Coronary artery (tissue), 2 donors: ENCODE measurements at regions not wholly inside any gene's neighbourhood (a gene's known extent, or its start where the extent isn't known, plus 50 kb on each side); places are given as distances from the start of the nearest gene placed in this dataset.

Source experiments
- DNase-seq: peaks from one replicate; pipeline ENCODE4 v3.0.0-alpha.2; 2017; ENCODE audit warnings: low spot score
- H3K27ac ChIP-seq, 2 donors: fragments of 200-600 bp; sonication (generic); one replicate each; pipeline ENCODE4 v1.5.1; 2016 to 2019
- H3K4me3 ChIP-seq: fragments of 200-600 bp; sonication (generic); 2 replicates; pipeline ENCODE4 v1.5.1; 2016; ENCODE audit warnings: mild to moderate bottlenecking, moderate library complexity
- TF ChIP-seq, protein P1 (sequence below): fragments of 200-600 bp; sonication (generic); IDR thresholded peaks from one replicate; pipeline ENCODE4 v1.5.1; 2019; ENCODE audit warnings: antibody characterized with exemption

DNA sequence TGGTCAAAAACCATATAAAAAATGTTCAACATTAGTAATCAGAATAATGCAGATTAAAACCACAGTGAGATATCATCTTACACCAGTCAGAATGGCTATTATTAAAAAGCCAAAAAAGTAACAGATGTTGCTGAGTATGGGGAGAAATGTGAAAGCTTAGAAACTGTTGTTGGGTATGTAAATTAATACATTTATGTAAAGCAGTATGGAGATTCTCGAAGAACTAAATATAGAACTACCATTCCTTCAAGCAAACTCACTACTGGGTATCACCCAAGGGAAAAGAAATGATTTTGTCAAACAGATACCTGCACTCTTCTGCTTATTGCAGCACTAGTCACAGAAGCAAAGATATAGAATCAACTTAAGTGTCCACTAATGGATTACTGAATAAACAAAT, 576.4 kb upstream of the EPHA5 start:
- no peak for DNase-seq
- TF ChIP-seq, protein P1, sequence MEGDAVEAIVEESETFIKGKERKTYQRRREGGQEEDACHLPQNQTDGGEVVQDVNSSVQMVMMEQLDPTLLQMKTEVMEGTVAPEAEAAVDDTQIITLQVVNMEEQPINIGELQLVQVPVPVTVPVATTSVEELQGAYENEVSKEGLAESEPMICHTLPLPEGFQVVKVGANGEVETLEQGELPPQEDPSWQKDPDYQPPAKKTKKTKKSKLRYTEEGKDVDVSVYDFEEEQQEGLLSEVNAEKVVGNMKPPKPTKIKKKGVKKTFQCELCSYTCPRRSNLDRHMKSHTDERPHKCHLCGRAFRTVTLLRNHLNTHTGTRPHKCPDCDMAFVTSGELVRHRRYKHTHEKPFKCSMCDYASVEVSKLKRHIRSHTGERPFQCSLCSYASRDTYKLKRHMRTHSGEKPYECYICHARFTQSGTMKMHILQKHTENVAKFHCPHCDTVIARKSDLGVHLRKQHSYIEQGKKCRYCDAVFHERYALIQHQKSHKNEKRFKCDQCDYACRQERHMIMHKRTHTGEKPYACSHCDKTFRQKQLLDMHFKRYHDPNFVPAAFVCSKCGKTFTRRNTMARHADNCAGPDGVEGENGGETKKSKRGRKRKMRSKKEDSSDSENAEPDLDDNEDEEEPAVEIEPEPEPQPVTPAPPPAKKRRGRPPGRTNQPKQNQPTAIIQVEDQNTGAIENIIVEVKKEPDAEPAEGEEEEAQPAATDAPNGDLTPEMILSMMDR, result no peak
- Histone ChIP-seq H3K4me3 (no peak overlapping the region), H3K27ac (no peak overlapping the region)

DNA sequence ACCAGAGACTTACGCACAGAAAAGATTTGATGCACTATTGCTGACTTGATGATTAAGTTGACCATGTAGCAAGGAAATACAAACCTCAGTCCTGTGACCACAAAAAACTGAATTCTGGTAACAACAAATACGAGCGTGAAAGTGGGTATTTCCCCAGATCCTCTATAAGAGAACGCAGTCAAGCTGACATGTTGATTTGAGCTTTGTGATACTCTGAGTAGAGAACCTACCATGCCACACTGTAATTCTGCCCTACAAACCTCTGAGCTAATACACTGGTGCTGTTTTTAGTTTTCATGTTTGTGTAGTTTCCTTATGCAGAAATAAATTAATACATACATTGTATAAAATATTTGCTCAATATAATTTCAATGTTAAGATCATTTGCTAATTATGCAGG, 565.6 kb upstream of the EPHA5 start:
- DNase-seq, result no peak
- H3K4me3 ChIP-seq, result no peak overlapping the region
- TF ChIP-seq, protein P1, result no peak
- no peak overlapping the region for H3K27ac ChIP-seq

- no peak overlapping the region for H3K27ac ChIP-seq
- DNase-seq, result no peak
- TF ChIP-seq, protein P1, result no peak
- no peak overlapping the region for H3K4me3 ChIP-seq
Measured at GRCh38 chr4:66229885-66230284, 559.6 kb upstream of the EPHA5 start.

- Histone ChIP-seq H3K27ac (no peak overlapping the region), H3K4me3 (no peak overlapping the region)
- TF ChIP-seq, protein P1, result no peak
- no peak for DNase-seq
Measured at GRCh38 chr4:66225539-66225938, 555.2 kb upstream of the EPHA5 start.

DNA sequence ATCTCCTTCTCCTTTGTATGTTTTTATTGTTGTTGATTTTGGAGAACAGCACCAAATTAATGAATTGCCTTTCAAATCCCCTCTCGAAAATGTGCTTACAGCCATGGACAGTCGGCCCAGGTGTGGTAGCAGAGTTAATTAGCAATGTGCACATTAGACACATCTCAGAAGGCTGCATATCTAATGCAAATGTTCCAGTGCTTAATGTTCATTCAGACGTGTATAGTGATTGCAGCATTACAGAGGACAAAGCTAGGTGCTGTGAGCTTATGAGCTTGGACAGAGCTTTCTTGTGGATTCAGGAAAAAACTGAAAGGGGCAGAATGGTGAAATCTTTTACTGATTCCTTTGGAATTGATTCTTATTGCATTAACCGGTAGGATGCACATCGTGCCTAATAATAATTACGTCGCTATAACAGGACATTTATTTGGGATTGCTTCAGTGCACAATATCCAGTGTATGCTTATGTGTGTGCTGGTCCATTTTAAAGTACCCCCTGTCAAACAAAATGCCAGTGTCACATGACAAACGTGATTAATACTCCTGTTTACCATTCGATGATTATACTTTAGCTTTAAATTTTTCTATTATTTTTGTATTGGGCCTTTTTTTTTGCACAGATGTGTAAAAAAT, 552.9 kb upstream of the EPHA5 start:
- H3K27ac ChIP-seq, result no peak overlapping the region
- H3K4me3 ChIP-seq, result no peak overlapping the region
- no peak for DNase-seq
- TF ChIP-seq, protein P1, result no peak

GRCh38 chr4:66219401-66219800, 549.1 kb upstream of the EPHA5 start:
- Histone ChIP-seq H3K4me3 (no peak overlapping the region), H3K27ac (no peak overlapping the region)
- DNase-seq, result no peak
- TF ChIP-seq, protein P1, result no peak

GRCh38 chr4:66216252-66216651, 546.0 kb upstream of the EPHA5 start:
- Histone ChIP-seq H3K27ac (no peak overlapping the region), H3K4me3 (no peak overlapping the region)
- TF ChIP-seq, protein P1, result no peak
- no peak for DNase-seq
